Activated CD8-positive, alpha-beta memory T cell treated with anti-CD3 and anti-CD28 coated beads for 48 hours (primary cell): ENCODE measurements at regions not wholly inside any gene's neighbourhood (a gene's known extent, or its start where the extent isn't known, plus 50 kb on each side); places are given as distances from the start of the nearest gene placed in this dataset.
"Not testable (repeated sequence)": the region's sequence is repeated elsewhere in the genome, so short reads cannot be mapped to it uniquely, and the experiment has no call there.

Experiments used
- DNase-seq, 3 experiments: peaks; one replicate each; pipeline ENCODE4 v3.0.0-alpha.2; 2020; ENCODE audit warnings: low read depth in 2 of 3, low spot score in 2 of 3

GRCh38 chr1:185408700-185409270 lies 91.7 kb upstream of the IVNS1ABP start:
- DNase-seq: no peak

GRCh38 chr1:185406691-185407009 lies 89.6 kb upstream of the IVNS1ABP start:
- DNase-seq: no peak

DNA sequence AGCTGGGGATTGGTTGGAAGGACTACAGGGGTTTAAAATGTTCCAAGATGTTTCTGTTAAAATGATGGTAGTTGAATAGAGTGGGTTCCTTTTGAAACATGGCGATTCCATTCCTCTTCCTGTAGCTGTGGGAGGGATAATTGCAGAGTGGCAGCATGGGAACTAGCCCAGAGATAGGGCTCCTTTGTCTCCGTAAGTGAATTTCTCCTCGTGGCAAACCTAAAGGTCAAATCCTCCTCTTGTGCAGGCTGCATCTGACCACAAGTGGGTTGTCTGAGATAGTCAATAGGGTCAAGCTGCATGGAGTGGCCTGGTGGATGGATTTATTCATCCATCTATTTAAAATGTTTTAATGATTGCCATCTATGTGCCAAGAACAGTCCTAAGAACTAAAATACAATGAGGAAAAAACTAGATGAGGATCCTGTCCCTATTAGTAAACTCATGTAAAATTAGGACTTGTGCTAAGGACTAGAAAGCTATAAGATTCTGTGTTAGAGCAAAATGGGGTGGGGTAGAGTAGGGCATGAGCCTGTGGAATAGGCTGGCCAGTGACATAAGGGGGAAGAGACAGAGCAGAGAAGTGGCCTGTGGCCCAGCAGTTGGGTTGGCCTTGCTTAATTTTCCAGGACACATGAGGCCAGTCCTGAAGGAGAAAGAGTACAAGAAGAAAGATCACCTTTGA lies 89.1 kb upstream of the IVNS1ABP start:
- DNase-seq: no peak

GRCh38 chr1:185404907-185405568 lies 88.0 kb upstream of the IVNS1ABP start:
- DNase-seq: no peak

GRCh38 chr1:185404291-185404690 lies 87.2 kb upstream of the IVNS1ABP start:
- DNase-seq: no peak

GRCh38 chr1:185402930-185403329 lies 85.9 kb upstream of the IVNS1ABP start:
- DNase-seq: no peak

GRCh38 chr1:185401019-185401418 lies 84.0 kb upstream of the IVNS1ABP start:
- no peak for DNase-seq

DNA sequence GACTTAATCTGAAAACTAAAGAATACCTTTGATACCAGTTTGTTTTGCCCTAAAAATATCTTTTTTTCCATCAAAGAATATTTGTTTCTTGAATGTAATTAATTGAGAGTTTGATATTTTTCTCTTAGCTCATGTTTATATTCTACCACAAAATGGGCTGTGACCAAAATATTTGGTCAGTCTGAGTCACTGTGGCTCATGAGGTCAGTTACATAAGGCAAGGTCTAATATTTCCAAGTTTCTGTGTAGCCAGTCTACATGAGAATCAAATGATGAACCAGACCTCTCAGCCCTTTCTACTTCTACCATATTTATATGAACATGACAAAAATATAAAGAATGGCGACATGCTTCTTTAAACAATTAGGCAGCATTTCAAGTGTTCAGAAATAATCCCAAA lies 83.0 kb upstream of the IVNS1ABP start:
- no peak for DNase-seq

GRCh38 chr1:185398599-185398998 lies 81.6 kb upstream of the IVNS1ABP start:
- no peak for DNase-seq

- DNase-seq: no peak
Observed at GRCh38 chr1:185398022-185398421, 81.0 kb upstream of the IVNS1ABP start.

GRCh38 chr1:185397183-185397582 lies 80.1 kb upstream of the IVNS1ABP start:
- no peak for DNase-seq

DNA sequence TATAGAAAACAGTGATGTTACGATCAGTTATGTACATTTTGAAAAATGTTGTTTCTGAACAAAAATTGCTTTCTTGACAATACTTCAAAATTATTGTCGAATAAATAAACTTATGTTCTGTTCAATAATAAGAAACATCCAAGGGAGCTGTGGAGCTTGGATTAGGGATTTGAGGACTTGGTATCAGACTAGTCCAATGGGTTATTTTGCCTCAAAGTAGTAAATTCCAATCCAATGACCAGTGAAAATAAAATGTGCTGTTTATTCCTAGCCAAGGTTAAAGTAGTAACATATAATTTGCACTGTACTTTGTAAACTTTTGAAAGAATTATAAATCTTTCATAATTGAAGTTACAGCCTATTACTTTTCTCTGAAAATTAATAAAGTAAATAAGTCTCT lies 79.1 kb upstream of the IVNS1ABP start:
- no peak for DNase-seq

GRCh38 chr1:185393815-185394214 lies 76.8 kb upstream of the IVNS1ABP start:
- DNase-seq: no peak

DNA sequence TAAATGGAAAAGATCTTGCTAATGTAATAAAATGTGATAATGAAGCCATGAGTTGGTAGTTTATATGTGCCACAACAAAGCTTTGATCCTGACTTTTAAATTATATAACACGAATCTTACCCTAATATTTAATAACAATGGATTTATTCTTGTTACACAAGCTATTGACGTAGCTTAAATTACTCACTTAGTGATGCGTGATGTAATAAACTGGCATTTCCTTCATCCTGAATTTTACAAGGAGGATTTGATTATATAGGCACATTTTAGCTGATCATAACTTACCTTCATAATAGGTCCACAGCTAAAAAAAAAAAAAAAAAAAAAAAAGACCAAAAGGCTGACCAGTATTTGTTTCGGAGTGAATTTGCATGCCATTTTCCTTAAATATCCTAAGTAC lies 76.2 kb upstream of the IVNS1ABP start:
- no peak for DNase-seq

DNA sequence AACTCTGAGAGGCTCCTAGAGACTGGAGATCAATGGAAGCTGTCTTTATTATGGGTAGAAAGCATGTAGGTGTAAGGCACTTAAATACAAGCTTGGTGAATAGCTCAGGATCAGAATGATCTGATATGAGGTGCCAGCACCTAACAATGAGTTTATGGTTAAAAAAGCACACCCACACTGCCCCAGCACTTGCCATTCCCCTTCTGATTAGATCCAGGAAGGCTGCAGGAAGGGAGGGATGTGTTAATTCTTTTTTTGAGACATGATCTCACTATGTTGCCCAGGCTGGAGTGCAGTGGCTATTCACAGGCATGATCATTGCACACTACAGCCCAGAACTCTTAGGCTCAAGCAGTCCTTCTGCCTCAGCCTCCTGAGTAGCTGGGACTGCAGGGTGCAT lies 71.8 kb upstream of the IVNS1ABP start:
- no peak for DNase-seq

DNA sequence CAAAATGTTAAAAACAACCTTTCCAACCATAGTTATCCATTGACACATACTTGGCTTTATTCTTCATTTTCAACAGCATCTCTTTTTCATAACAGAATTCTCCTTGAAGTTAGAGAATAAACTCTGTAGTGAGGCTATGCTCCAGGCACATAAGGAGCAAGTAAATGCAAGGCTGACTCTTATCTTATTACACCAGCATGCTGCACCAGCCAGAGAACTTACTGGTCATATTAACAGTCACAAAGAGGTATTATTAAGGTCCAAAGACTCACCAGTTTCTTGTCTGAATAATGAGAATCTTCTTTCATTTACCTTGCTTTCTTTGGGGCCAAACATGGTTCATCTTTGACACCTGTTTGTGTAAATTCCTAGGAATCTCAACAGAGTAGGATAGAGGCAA lies 71.3 kb upstream of the IVNS1ABP start:
- DNase-seq: no peak

DNA sequence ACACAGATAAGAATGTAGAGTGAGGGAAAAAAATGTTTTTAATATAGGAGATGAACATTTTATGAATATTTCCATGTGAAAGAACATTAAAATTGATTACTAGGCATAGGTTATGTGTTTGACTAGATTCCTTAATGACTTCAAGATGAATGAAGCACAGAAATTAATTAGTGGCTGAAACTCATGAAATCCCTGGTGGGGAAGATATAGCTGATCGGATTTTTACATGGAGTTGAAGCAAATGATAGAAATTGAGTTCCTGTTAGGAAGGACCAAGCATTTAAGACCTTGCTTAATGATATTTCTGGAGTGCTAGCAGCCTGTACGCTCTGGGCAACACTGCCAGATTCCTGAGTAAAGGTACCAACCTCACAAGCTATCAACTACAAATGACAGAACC lies 68.9 kb upstream of the IVNS1ABP start:
- DNase-seq: no peak

- not testable (repeated sequence) for DNase-seq
Observed at GRCh38 chr1:185383805-185384204, 66.8 kb upstream of the IVNS1ABP start.

DNA sequence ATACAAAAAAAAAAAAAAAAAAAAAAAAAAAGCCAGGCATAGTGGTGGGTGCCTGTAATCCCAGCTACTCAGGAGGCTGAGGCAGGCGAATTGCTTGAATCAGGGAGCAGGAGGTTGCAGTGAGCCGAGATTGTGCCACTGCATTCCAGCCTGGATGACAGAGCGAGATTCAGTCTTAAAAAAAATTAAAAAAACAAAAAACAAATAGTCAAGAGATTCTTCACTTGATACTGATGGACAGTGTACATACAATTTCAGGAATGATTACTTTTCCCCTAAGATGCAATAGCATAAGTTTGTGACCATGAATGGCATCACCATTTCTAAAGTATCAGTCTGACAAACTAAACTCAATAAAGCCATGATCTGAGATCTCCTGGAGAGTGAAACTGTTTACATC lies 60.8 kb upstream of the IVNS1ABP start:
- DNase-seq: no peak

DNA sequence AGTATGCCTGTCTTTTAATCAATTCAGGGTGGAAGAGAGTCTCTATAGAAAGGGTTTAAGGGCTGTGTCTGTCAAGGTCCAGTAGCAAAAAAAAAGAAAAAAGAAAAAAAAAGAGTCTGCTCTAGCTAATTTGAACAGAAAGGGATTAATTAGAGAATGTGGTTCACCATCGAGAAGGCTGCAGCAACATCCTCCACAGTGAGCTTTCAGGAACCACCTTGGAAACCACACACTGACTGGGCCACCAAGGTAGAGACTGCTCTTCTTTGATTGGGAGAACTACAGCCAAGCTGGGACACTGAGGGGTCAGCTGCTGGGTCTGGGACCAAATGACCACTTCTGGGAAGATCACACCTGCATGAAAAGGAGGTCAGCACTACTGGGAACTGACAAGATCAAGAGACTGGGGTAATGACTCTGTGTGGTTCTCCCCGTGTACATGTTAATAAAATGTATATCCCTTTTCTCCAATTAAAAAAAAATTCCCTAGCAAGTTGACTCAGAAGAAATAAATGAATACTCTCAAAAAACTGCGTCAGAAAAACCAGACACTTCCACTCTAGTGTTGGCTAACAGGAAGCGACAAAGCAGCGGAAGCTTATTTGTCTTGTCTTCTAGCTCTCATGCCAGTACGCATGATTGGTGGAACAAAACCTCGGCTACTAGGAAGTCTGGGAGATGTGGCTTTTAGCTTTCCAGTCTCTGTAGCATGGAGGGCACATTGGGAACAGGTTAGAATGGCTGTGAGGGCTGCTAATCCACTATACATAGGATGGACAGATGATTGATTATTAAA lies 60.0 kb upstream of the IVNS1ABP start:
- no peak for DNase-seq

DNA sequence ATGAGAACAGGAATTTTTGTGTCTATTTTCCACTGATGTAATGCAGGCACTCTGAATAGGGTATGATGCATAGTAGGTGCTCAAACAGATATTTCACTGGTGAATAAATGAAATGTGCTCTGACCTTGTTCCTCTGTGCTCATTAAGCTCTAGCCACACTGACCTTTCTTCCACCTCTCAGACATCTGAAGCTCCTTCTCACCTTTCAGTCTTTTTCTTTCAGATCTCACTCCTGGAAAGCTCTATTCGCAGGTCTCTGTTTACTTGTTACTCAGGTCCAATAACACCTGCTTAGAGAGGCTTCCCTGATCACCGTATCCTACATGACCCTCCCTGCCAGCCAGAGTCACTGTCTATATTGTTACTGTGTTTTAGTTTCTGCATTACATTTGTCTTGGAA lies 59.2 kb upstream of the IVNS1ABP start:
- DNase-seq: no peak

- DNase-seq: no peak
Observed at GRCh38 chr1:185375583-185375982, 58.5 kb upstream of the IVNS1ABP start.
